ENCODE measurements at regions not wholly inside any gene's neighbourhood (a gene's known extent, or its start where the extent isn't known, plus 50 kb on each side); places are given as distances from the start of the nearest gene placed in this dataset.
"Not testable (repeated sequence)": the region's sequence is repeated elsewhere in the genome, so short reads cannot be mapped to it uniquely, and the experiment has no call there.

GRCh38 chr14:22255017-22255950 is 333.7 kb downstream of the DAD1 start:
- DNase-seq (ENCODE audit: low read depth), result no peak
- H3K4me3 ChIP-seq (ENCODE audit: low read length), result no peak overlapping the region
- TF ChIP-seq CTCF (conservative IDR thresholded peaks at IDR 0.05; ENCODE audit: low read depth, low read length), result no peak

GRCh38 chr14:22252686-22253085 is 336.3 kb downstream of the DAD1 start:
- no peak for TF ChIP-seq CTCF (conservative IDR thresholded peaks at IDR 0.05; ENCODE audit: low read depth, low read length)
- no peak overlapping the region for H3K4me3 ChIP-seq (ENCODE audit: low read length)
- no peak for DNase-seq (ENCODE audit: low read depth)

GRCh38 chr14:22251090-22251489 is 337.9 kb downstream of the DAD1 start:
- TF ChIP-seq CTCF (conservative IDR thresholded peaks at IDR 0.05; ENCODE audit: low read depth, low read length), result no peak
- no peak overlapping the region for H3K4me3 ChIP-seq (ENCODE audit: low read length)
- no peak for DNase-seq (ENCODE audit: low read depth)

- H3K4me3 ChIP-seq (ENCODE audit: low read length), result no peak overlapping the region
- no peak for TF ChIP-seq CTCF (conservative IDR thresholded peaks at IDR 0.05; ENCODE audit: low read depth, low read length)
- DNase-seq (ENCODE audit: low read depth), result no peak
Observed at GRCh38 chr14:22249770-22250169, 339.3 kb downstream of the DAD1 start.

GRCh38 chr14:22243971-22244581 is 344.9 kb downstream of the DAD1 start:
- no peak overlapping the region for H3K4me3 ChIP-seq (ENCODE audit: low read length)
- DNase-seq (ENCODE audit: low read depth), result no peak
- no peak for TF ChIP-seq CTCF (conservative IDR thresholded peaks at IDR 0.05; ENCODE audit: low read depth, low read length)

- not testable (repeated sequence) for H3K4me3 ChIP-seq (ENCODE audit: low read length); DNase-seq (ENCODE audit: low read depth)
Observed at GRCh38 chr14:22238320-22238719, 350.7 kb downstream of the DAD1 start.

- H3K4me3 ChIP-seq (ENCODE audit: low read length), result no peak overlapping the region
- TF ChIP-seq CTCF (conservative IDR thresholded peaks at IDR 0.05; ENCODE audit: low read depth, low read length), result no peak
- DNase-seq (ENCODE audit: low read depth), result no peak
Observed at GRCh38 chr14:22233377-22233776, 355.6 kb downstream of the DAD1 start.

All from retinal pigment epithelial cell (primary cell).